HCT116 (cell line): ENCODE measurements at regions not wholly inside any gene's neighbourhood (a gene's known extent, or its start where the extent isn't known, plus 50 kb on each side); places are given as distances from the start of the nearest gene placed in this dataset.

Source experiments
- ATAC-seq: fragments of 200-7000 bp; cut with Tn5 transposase; 2 replicates; pipeline ENCODE4 v1.9.1; 2020; ENCODE audit warnings: mild to moderate bottlenecking, moderate library complexity
- BruUV-seq: library from RNA; stranded (reverse); fragments of 400-500 nt; replicated peaks from 2 replicates; lab custom pipeline; 2021; lab: Mats Ljungman, UMichigan
- CTCF ChIA-PET: fragments of 300-600 bp; sonication (Branson Sonifier 250); formaldehyde crosslinking; loops from one replicate; lab custom pipeline; 2021; ENCODE audit warnings: antibody characterized with exemption; lab: Charles Lee
- POLR2A ChIA-PET: fragments of 300-600, 350-600 bp; sonication (Branson Sonifier 250); formaldehyde crosslinking; loops from one replicate; lab custom pipeline; 2021; ENCODE audit warnings: antibody characterized with exemption; lab: Charles Lee
- RAD21 ChIA-PET, 2 experiments: fragments of 300-600 bp; sonication (Branson Sonifier 250); formaldehyde crosslinking; loops; one replicate each; lab custom pipeline; 2023; ENCODE audit warnings: low total read pairs in 2 of 2; ENCODE audit not compliant: uncharacterized antibody in 2 of 2, unreplicated experiment in 2 of 2, low non-redundant PET in 1 of 2; lab: Charles Lee
- DNase-seq: peaks from one replicate; pipeline ENCODE4 v3.0.0-alpha.2; 2010; ENCODE audit warnings: low read depth, low spot score
- H2AFZ ChIP-seq: fragments of 200-600 bp; shearing (Covaris generic), sonication (generic); 2 replicates; pipeline ENCODE4 v1.6.1; 2017; ENCODE audit warnings: low read depth, mixed run types, mixed read lengths, antibody characterized with exemption, low read length; ENCODE audit not compliant: poor library complexity, severe bottlenecking
- H3K27ac ChIP-seq: 2 replicates; pipeline ENCODE4 v1.5.1; 2012; ENCODE audit warnings: low read depth, low read length
- H3K27me3 ChIP-seq: fragments of 200-600 bp; sonication (generic); 2 replicates; pipeline ENCODE4 v1.6.1; 2016; ENCODE audit warnings: mixed run types, low read length, mixed read lengths; ENCODE audit not compliant: insufficient read depth
- H3K36me3 ChIP-seq, 2 experiments: fragments of 200-500 bp in 1 of 2; fragments of 200-600 bp in 1 of 2; sonication (Bioruptor generic) in 1 of 2; sonication (generic) in 1 of 2; 2 replicates each; pipeline versions ENCODE4 v1.5.1 to v1.6.1; 2014 to 2016; ENCODE audit warnings: low read length in 2 of 2, inconsistent platforms in 1 of 2, mixed read lengths in 1 of 2, mixed run types in 1 of 2; ENCODE audit not compliant: insufficient read depth in 2 of 2, control insufficient read depth in 1 of 2
- H3K4me1 ChIP-seq, 2 experiments: fragments of 200-600 bp in 1 of 2; sonication (generic) in 1 of 2; 2 replicates each; pipeline versions ENCODE4 v1.5.1 to v1.6.1; 2012 to 2017; ENCODE audit warnings: low read length in 2 of 2, inconsistent platforms in 1 of 2, mild to moderate bottlenecking in 1 of 2, mixed read lengths in 1 of 2, mixed run types in 1 of 2, moderate library complexity in 1 of 2; ENCODE audit not compliant: insufficient read depth in 2 of 2, control insufficient read depth in 1 of 2
- H3K4me2 ChIP-seq: fragments of 200-600 bp; sonication (generic); 2 replicates; pipeline ENCODE4 v1.6.1; 2017; ENCODE audit warnings: mixed run types, low read length, mixed read lengths
- H3K4me3 ChIP-seq, 2 experiments: fragments of 200-600 bp in 1 of 2; sonication (generic) in 1 of 2; replicated peaks in 1 of 2; 2 replicates each; pipeline ENCODE4 v1.5.1; 2011 to 2016; ENCODE audit warnings: low read length in 2 of 2, control low read depth in 1 of 2, low read depth in 1 of 2, mild to moderate bottlenecking in 1 of 2, mixed read lengths in 1 of 2, mixed run types in 1 of 2
- H3K79me2 ChIP-seq: fragments of 200-600 bp; sonication (generic); 2 replicates; pipeline ENCODE4 v1.6.1; 2017; ENCODE audit warnings: mild to moderate bottlenecking, mixed run types, low read length, moderate library complexity, mixed read lengths; ENCODE audit not compliant: insufficient read depth
- H3K9ac ChIP-seq: fragments of 200-600 bp; sonication (generic); 2 replicates; pipeline ENCODE4 v1.6.1; 2016; ENCODE audit warnings: low read length, mixed read lengths
- H3K9me2 ChIP-seq: fragments of 200-600 bp; sonication (generic), shearing (Covaris generic); 2 replicates; pipeline ENCODE4 v1.6.1; 2017; ENCODE audit warnings: mixed run types, mild to moderate bottlenecking, moderate library complexity; ENCODE audit not compliant: insufficient read depth
- H3K9me3 ChIP-seq, 2 experiments: fragments of 200-500 bp in 1 of 2; fragments of 200-600 bp in 1 of 2; sonication (Bioruptor generic) in 1 of 2; sonication (generic) in 1 of 2; 2 replicates each; pipeline ENCODE4 v1.6.1; 2014 to 2017; ENCODE audit warnings: low read length in 2 of 2, mixed read lengths in 2 of 2, inconsistent platforms in 1 of 2, low read depth in 1 of 2, mild to moderate bottlenecking in 1 of 2, mixed run types in 1 of 2, moderate library complexity in 1 of 2; ENCODE audit not compliant: control insufficient read depth in 1 of 2, insufficient read depth in 1 of 2
- H4K20me1 ChIP-seq: fragments of 200-600 bp; sonication (generic), shearing (Covaris generic); 2 replicates; pipeline ENCODE4 v1.6.1; 2017; ENCODE audit warnings: mixed run types, mild to moderate bottlenecking, moderate library complexity; ENCODE audit not compliant: insufficient read depth
- REST ChIP-seq: IDR thresholded peaks from 2 replicates; pipeline ENCODE4 v1.6.1; 2012; ENCODE audit warnings: low read depth
- SRF ChIP-seq: IDR thresholded peaks from 2 replicates; pipeline ENCODE4 v1.6.1; 2012; ENCODE audit warnings: low read depth
- TCF7L2 ChIP-seq: IDR thresholded peaks from 2 replicates; pipeline ENCODE4 v1.7.0; 2011; ENCODE audit warnings: borderline replicate concordance, inconsistent platforms; ENCODE audit not compliant: insufficient read depth, insufficient read length; ENCODE audit errors: extremely low read depth
- ZNF274 ChIP-seq: fragments of 200-500 bp; sonication (Bioruptor generic); IDR thresholded peaks from 2 replicates; pipeline ENCODE4 v1.6.1; 2014; ENCODE audit warnings: mild to moderate bottlenecking, low read depth, low read length, inconsistent platforms
- intact Hi-C: fragments of 100-400 bp; cut with micrococcal nuclease; formaldehyde crosslinking; loops from 2 replicates; pipeline ENCODE4 v1.10.0; 2022
- TF ChIP-seq, protein P1 (sequence below), 3 experiments: fragments of 200-600 bp in 1 of 3; sonication (generic) in 1 of 3; IDR thresholded peaks in 2 of 3; conservative IDR thresholded peaks in 1 of 3; 2 replicates each; pipeline ENCODE4 v1.5.1; 2012 to 2017; ENCODE audit warnings: low read depth in 2 of 3, low read length in 2 of 3, antibody characterized with exemption in 1 of 3, borderline replicate concordance in 1 of 3, control low read depth in 1 of 3, mild to moderate bottlenecking in 1 of 3, mixed read lengths in 1 of 3, mixed run types in 1 of 3, moderate library complexity in 1 of 3; ENCODE audit not compliant: insufficient read depth in 1 of 3

DNA sequence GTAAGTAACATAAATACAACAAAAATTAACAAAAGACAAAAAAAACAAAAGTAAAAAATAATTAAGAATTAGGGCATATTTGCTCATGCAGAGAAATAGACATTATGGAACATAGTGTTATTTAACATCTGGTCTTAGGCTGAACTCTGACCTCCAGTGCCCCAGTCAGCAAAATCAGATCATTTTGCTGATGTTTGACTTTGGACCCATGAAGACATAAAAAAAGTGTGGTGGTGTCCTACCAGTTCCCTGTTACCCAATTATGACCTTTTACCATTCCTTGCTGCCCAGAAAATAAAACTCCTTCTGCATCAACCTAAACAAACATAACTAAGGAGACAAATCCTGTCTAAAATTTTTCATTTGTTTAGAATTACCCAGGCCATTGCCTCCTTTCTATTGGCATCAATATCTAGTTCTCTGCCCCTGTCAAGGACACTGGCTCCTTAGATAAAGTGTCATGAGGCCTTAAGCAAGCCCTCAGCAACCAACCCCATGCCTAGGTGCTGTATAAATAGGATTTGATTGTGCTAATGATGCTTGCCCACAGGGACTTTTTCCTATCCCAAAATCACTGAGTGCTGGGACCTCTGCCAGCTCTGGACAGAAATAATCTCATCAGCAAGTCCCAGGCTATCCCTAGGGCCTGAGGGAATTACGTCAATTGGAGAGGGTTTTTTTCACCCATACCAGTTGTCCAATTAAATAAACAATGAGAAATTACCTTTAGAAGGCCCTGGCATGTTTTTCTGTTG is 334.5 kb upstream of the UMPS start:
- POLR2A ChIA-PET: no interaction called here
- DNase-seq (no peak), ATAC-seq (no peak)
- no peak overlapping the region for H3K4me3 ChIP-seq
- no peaks in the 10 kb centered on the region for H3K79me2 ChIP-seq
- RAD21 ChIA-PET: no interaction called here
- H3K4me1 ChIP-seq: no peaks in the 10 kb centered on the region
- H3K36me3 ChIP-seq: no peaks in the 10 kb centered on the region
- H2AFZ ChIP-seq: no peak overlapping the region
- H4K20me1 ChIP-seq: no peaks in the 10 kb centered on the region
- H3K9ac ChIP-seq: no peak overlapping the region
- intact Hi-C loops: no loop called here
- H3K27me3 ChIP-seq: peaks cover 54% of the 10 kb centered on the region
- no peak overlapping the region for H3K4me2 ChIP-seq
- no peak for TF ChIP-seq SRF
- TF ChIP-seq REST: no peak
- TF ChIP-seq, protein P1, sequence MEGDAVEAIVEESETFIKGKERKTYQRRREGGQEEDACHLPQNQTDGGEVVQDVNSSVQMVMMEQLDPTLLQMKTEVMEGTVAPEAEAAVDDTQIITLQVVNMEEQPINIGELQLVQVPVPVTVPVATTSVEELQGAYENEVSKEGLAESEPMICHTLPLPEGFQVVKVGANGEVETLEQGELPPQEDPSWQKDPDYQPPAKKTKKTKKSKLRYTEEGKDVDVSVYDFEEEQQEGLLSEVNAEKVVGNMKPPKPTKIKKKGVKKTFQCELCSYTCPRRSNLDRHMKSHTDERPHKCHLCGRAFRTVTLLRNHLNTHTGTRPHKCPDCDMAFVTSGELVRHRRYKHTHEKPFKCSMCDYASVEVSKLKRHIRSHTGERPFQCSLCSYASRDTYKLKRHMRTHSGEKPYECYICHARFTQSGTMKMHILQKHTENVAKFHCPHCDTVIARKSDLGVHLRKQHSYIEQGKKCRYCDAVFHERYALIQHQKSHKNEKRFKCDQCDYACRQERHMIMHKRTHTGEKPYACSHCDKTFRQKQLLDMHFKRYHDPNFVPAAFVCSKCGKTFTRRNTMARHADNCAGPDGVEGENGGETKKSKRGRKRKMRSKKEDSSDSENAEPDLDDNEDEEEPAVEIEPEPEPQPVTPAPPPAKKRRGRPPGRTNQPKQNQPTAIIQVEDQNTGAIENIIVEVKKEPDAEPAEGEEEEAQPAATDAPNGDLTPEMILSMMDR (IDR thresholded peaks at IDR 0.05 in 2 of 3, conservative IDR thresholded peaks at IDR 0.05 in 1 of 3; ENCODE audit: borderline replicate concordance in 1 of 3, insufficient read depth in 1 of 3, low read depth in 2 of 3, low read length in 2 of 3): no peak
- TF ChIP-seq ZNF274: no peak
- no peak for TF ChIP-seq TCF7L2
- H3K9me3 ChIP-seq: no peaks in the 10 kb centered on the region
- H3K27ac ChIP-seq: no peak overlapping the region
- no peaks in the 10 kb centered on the region for H3K9me2 ChIP-seq
- no TSS peak for BruUV-seq
- CTCF ChIA-PET: no interaction called here
